GM23338 (cell line): ENCODE measurements at regions not wholly inside any gene's neighbourhood (a gene's known extent, or its start where the extent isn't known, plus 50 kb on each side); places are given as distances from the start of the nearest gene placed in this dataset.

Experiments used
- CTCF ChIP-seq, 2 experiments: fragments of 200-600 bp in 1 of 2; sonication (generic) in 1 of 2; conservative IDR thresholded peaks; 2 replicates each; pipeline versions ENCODE4 v1.5.1 to v1.6.1; 2016 to 2017; ENCODE audit warnings: antibody characterized with exemption in 2 of 2, low read depth in 2 of 2, mild to moderate bottlenecking in 2 of 2, moderate library complexity in 1 of 2
- ETS1 ChIP-seq: IDR thresholded peaks from 2 replicates; pipeline ENCODE4 v1.6.1; 2016; ENCODE audit warnings: antibody characterized with exemption
- EZH2 ChIP-seq: fragments of 200-600 bp; sonication (generic); IDR thresholded peaks from one replicate; pipeline ENCODE4 v1.8.0; 2017; ENCODE audit warnings: antibody characterized with exemption, mild to moderate bottlenecking, low read depth; ENCODE audit not compliant: unreplicated experiment
- EZH2phosphoT487 ChIP-seq: fragments of 200-600 bp; sonication (generic); IDR thresholded peaks from one replicate; pipeline ENCODE4 v1.8.1; 2018; ENCODE audit warnings: antibody characterized with exemption; ENCODE audit not compliant: unreplicated experiment
- JUNB ChIP-seq: IDR thresholded peaks from one replicate; pipeline ENCODE4 v1.6.1; 2016; ENCODE audit warnings: antibody characterized with exemption; ENCODE audit not compliant: unreplicated experiment
- NANOG ChIP-seq: IDR thresholded peaks from 2 replicates; pipeline ENCODE4 v1.6.1; 2016; ENCODE audit warnings: antibody characterized with exemption, borderline replicate concordance
- POLR2AphosphoS5 ChIP-seq: IDR thresholded peaks from 2 replicates; pipeline ENCODE4 v1.6.1; 2016; ENCODE audit warnings: antibody characterized with exemption, low read depth
- REST ChIP-seq: IDR thresholded peaks from one replicate; pipeline ENCODE4 v1.6.1; 2018; ENCODE audit warnings: antibody characterized with exemption; ENCODE audit not compliant: unreplicated experiment

- no peak for TF ChIP-seq CTCF (conservative IDR thresholded peaks at IDR 0.05; ENCODE audit: low read depth in 2 of 2)
- TF ChIP-seq EZH2 = no peak
- TF ChIP-seq JUNB = no peak
- TF ChIP-seq EZH2phosphoT487 = no peak
- TF ChIP-seq POLR2AphosphoS5 = no peak
- TF ChIP-seq REST = no peak
- no peak for TF ChIP-seq ETS1
- TF ChIP-seq NANOG = no peak
Observed at GRCh38 chr6:19408331-19408730, 428.8 kb upstream of the ID4 start.
